SK-N-SH treated with all-trans-retinoic acid at 6 μM for 48 hours (cell line): ENCODE measurements at regions not wholly inside any gene's neighbourhood (a gene's known extent, or its start where the extent isn't known, plus 50 kb on each side); places are given as distances from the start of the nearest gene placed in this dataset.

ENCODE experiments used
- ATAC-seq: fragments of 200-7000 bp; cut with Tn5 transposase; 3 replicates; pipeline ENCODE4 v1.9.1; 2020; ENCODE audit warnings: mild to moderate bottlenecking, moderate library complexity
- ARNTL ChIP-seq: fragments of 450-650 bp; formaldehyde crosslinking; IDR thresholded peaks from 2 replicates; pipeline ENCODE4 v1.5.0; 2020; ENCODE audit warnings: low read depth, mild to moderate bottlenecking, moderate library complexity, borderline replicate concordance
- GLIS3 ChIP-seq: fragments of 250-450 bp; sonication (Bioruptor Pico); IDR thresholded peaks from 2 replicates; pipeline ENCODE4 v1.5.0; 2020; ENCODE audit warnings: mild to moderate bottlenecking, moderate library complexity
- ISL1 ChIP-seq: fragments of 250-450 bp; sonication (Bioruptor Pico); IDR thresholded peaks from 2 replicates; pipeline ENCODE4 v2.1.2; 2022; ENCODE audit warnings: mild to moderate bottlenecking, moderate library complexity
- POU6F1 ChIP-seq: fragments of 250-450 bp; sonication (Bioruptor Pico); IDR thresholded peaks from 2 replicates; pipeline ENCODE4 v1.8.0; 2021; ENCODE audit warnings: low read depth, mild to moderate bottlenecking, moderate library complexity, borderline replicate concordance
- SNAI2 ChIP-seq: fragments of 250-450 bp; sonication (Bioruptor Pico); IDR thresholded peaks from 2 replicates; pipeline ENCODE4 v1.5.0; 2020; ENCODE audit warnings: mild to moderate bottlenecking, moderate library complexity
- TOX ChIP-seq: fragments of 250-450 bp; sonication (Bioruptor Pico); IDR thresholded peaks from 2 replicates; pipeline ENCODE4 v1.8.0; 2021; ENCODE audit warnings: mild to moderate bottlenecking, moderate library complexity, borderline replicate concordance
- TSHZ2 ChIP-seq: fragments of 250-450 bp; sonication (Bioruptor Pico); IDR thresholded peaks from 2 replicates; pipeline ENCODE4 v1.5.0; 2020; ENCODE audit warnings: mild to moderate bottlenecking, moderate library complexity
- ZC3H10 ChIP-seq: fragments of 250-450 bp; sonication (Bioruptor Pico); IDR thresholded peaks from 2 replicates; pipeline ENCODE4 v1.5.1; 2021; ENCODE audit warnings: mild to moderate bottlenecking, moderate library complexity
- ZFP30 ChIP-seq: fragments of 450-650 bp; formaldehyde crosslinking; IDR thresholded peaks from 2 replicates; pipeline ENCODE4 v1.5.0; 2022; ENCODE audit warnings: mild to moderate bottlenecking, moderate library complexity
- ZNF70 ChIP-seq: fragments of 450-650 bp; formaldehyde crosslinking; IDR thresholded peaks from 2 replicates; pipeline ENCODE4 v1.5.0; 2020; ENCODE audit warnings: mild to moderate bottlenecking, moderate library complexity
- ZNF8 ChIP-seq: fragments of 450-650 bp; formaldehyde crosslinking; IDR thresholded peaks from 2 replicates; pipeline ENCODE4 v1.5.0; 2020; ENCODE audit warnings: mild to moderate bottlenecking, moderate library complexity
- TF ChIP-seq, protein P1 (sequence below): fragments of 250-450 bp; sonication (Bioruptor Pico); IDR thresholded peaks from 2 replicates; pipeline ENCODE4 v1.8.0; 2020; ENCODE audit warnings: mild to moderate bottlenecking, moderate library complexity, borderline replicate concordance
- TF ChIP-seq, protein P2 (sequence below): fragments of 250-450 bp; sonication (Bioruptor Pico); IDR thresholded peaks from 2 replicates; pipeline ENCODE4 v1.5.1; 2021; ENCODE audit warnings: mild to moderate bottlenecking, moderate library complexity
- TF ChIP-seq, protein P3 (sequence below): fragments of 250-450 bp; sonication (Bioruptor Pico); IDR thresholded peaks from 2 replicates; pipeline ENCODE4 v1.5.1; 2020; ENCODE audit warnings: low read depth, mild to moderate bottlenecking, moderate library complexity

DNA sequence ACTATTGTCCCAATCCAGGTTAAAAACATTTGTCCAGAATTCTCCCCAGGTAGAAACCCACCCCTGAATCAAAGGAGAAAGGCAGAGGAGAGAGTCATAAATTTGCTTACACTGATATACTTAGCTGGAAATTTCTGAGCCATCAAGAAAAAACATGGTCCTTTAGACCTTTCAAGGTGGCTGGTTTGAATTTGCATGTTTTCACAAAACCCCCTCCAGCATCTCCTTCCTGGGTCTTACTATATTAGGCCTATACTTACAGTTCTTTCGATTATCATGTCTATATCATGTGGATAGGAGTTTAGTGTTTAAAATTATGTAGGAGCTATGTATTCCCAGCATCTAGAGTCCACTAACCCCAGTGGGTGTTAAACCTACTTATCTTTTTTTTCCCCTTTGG is 178.2 kb downstream of the PLPP3 start:
- no peak for TF ChIP-seq ZNF70 (CRISPR knock-in tag)
- no peak for TF ChIP-seq ZNF8 (CRISPR knock-in tag)
- no peak for TF ChIP-seq TSHZ2 (CRISPR knock-in tag)
- TF ChIP-seq, protein P1, sequence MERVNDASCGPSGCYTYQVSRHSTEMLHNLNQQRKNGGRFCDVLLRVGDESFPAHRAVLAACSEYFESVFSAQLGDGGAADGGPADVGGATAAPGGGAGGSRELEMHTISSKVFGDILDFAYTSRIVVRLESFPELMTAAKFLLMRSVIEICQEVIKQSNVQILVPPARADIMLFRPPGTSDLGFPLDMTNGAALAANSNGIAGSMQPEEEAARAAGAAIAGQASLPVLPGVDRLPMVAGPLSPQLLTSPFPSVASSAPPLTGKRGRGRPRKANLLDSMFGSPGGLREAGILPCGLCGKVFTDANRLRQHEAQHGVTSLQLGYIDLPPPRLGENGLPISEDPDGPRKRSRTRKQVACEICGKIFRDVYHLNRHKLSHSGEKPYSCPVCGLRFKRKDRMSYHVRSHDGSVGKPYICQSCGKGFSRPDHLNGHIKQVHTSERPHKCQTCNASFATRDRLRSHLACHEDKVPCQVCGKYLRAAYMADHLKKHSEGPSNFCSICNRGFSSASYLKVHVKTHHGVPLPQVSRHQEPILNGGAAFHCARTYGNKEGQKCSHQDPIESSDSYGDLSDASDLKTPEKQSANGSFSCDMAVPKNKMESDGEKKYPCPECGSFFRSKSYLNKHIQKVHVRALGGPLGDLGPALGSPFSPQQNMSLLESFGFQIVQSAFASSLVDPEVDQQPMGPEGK (CRISPR knock-in tag), result no peak
- ATAC-seq, result no peak

- no peak for ATAC-seq
These were observed 178.8 kb downstream of the PLPP3 start for GRCh38 chr1:56400526-56400925.

More at GRCh38 chr1:56400526-56400925, 178.8 kb downstream of the PLPP3 start:
- TF ChIP-seq TSHZ2 (CRISPR knock-in tag), result no peak
- no peak for TF ChIP-seq SNAI2
- TF ChIP-seq, protein P2, sequence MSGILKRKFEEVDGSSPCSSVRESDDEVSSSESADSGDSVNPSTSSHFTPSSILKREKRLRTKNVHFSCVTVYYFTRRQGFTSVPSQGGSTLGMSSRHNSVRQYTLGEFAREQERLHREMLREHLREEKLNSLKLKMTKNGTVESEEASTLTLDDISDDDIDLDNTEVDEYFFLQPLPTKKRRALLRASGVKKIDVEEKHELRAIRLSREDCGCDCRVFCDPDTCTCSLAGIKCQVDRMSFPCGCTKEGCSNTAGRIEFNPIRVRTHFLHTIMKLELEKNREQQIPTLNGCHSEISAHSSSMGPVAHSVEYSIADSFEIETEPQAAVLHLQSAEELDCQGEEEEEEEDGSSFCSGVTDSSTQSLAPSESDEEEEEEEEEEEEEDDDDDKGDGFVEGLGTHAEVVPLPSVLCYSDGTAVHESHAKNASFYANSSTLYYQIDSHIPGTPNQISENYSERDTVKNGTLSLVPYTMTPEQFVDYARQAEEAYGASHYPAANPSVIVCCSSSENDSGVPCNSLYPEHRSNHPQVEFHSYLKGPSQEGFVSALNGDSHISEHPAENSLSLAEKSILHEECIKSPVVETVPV, result no peak
- TF ChIP-seq TOX (CRISPR knock-in tag), result no peak
- TF ChIP-seq, protein P3, sequence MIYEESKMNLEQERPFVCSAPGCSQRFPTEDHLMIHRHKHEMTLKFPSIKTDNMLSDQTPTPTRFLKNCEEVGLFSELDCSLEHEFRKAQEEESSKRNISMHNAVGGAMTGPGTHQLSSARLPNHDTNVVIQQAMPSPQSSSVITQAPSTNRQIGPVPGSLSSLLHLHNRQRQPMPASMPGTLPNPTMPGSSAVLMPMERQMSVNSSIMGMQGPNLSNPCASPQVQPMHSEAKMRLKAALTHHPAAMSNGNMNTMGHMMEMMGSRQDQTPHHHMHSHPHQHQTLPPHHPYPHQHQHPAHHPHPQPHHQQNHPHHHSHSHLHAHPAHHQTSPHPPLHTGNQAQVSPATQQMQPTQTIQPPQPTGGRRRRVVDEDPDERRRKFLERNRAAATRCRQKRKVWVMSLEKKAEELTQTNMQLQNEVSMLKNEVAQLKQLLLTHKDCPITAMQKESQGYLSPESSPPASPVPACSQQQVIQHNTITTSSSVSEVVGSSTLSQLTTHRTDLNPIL (CRISPR knock-in tag), result no peak
- TF ChIP-seq GLIS3 (CRISPR knock-in tag), result no peak
- TF ChIP-seq ISL1, result no peak
- no peak for TF ChIP-seq ARNTL
- TF ChIP-seq, protein P1 (CRISPR knock-in tag), result no peak
- no peak for TF ChIP-seq ZC3H10 (CRISPR knock-in tag)
- TF ChIP-seq ZFP30 (CRISPR knock-in tag), result no peak
- no peak for TF ChIP-seq ZNF70 (CRISPR knock-in tag)
- no peak for TF ChIP-seq POU6F1 (CRISPR knock-in tag)
